ENCODE measurements at regions not wholly inside any gene's neighbourhood (a gene's known extent, or its start where the extent isn't known, plus 50 kb on each side); places are given as distances from the start of the nearest gene placed in this dataset.

DNA sequence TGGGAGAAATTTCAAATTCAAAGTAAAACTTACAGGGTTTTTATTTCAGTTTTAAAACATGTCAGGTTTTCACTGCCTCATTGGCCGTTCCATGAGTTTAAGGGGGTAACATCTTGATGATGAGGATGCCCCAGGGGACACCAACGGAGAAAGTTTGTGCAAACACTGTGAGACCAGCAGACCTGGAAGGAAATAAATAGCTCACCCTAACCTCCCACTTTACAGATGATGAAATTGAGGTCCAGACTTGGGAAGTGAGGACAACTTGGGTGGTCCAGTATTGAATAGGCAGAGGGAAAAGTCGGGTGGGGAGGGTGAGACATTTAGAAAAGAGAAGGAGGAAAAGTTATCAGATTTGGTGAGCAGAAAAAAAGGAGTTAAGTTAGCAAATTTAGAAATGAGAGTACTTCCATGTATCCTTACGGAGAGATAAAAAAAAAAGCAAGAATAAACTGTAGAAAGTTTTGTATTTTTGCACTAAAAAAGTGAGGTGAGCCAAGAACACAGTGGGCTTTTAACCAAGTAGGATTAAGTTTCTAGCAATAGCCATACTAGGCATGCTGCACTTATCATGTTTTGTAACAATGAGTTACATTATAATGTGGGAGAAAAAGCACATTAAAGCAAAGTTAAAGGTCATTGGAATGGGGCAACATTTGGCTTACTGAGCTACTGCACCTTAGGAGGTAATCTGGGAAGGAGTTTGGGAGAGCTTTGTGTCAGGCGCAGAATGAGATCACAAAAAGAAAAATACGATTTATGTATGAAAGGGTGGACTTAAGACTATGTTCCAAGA, 125.1 kb downstream of the GAS1 start:
- H3K36me3 ChIP-seq, result no peaks in the 10 kb centered on the region
- TF ChIP-seq, protein P1, sequence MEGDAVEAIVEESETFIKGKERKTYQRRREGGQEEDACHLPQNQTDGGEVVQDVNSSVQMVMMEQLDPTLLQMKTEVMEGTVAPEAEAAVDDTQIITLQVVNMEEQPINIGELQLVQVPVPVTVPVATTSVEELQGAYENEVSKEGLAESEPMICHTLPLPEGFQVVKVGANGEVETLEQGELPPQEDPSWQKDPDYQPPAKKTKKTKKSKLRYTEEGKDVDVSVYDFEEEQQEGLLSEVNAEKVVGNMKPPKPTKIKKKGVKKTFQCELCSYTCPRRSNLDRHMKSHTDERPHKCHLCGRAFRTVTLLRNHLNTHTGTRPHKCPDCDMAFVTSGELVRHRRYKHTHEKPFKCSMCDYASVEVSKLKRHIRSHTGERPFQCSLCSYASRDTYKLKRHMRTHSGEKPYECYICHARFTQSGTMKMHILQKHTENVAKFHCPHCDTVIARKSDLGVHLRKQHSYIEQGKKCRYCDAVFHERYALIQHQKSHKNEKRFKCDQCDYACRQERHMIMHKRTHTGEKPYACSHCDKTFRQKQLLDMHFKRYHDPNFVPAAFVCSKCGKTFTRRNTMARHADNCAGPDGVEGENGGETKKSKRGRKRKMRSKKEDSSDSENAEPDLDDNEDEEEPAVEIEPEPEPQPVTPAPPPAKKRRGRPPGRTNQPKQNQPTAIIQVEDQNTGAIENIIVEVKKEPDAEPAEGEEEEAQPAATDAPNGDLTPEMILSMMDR (IDR thresholded peaks at IDR 0.05; ENCODE audit: low read depth, low read length), result no peak
- no peaks in the 10 kb centered on the region for H3K27me3 ChIP-seq
- no peak overlapping the region for H3K4me3 ChIP-seq
- no peaks in the 10 kb centered on the region for H3K9me3 ChIP-seq (ENCODE audit: low read depth)
- no peaks in the 10 kb centered on the region for H3K4me1 ChIP-seq (ENCODE audit: low read depth)
- no peak overlapping the region for H3K27ac ChIP-seq
- DNase-seq (ENCODE audit: low read depth in 1 of 2, low spot score in 1 of 2), result peak in 1 of 2 donors; percentile 69

DNA sequence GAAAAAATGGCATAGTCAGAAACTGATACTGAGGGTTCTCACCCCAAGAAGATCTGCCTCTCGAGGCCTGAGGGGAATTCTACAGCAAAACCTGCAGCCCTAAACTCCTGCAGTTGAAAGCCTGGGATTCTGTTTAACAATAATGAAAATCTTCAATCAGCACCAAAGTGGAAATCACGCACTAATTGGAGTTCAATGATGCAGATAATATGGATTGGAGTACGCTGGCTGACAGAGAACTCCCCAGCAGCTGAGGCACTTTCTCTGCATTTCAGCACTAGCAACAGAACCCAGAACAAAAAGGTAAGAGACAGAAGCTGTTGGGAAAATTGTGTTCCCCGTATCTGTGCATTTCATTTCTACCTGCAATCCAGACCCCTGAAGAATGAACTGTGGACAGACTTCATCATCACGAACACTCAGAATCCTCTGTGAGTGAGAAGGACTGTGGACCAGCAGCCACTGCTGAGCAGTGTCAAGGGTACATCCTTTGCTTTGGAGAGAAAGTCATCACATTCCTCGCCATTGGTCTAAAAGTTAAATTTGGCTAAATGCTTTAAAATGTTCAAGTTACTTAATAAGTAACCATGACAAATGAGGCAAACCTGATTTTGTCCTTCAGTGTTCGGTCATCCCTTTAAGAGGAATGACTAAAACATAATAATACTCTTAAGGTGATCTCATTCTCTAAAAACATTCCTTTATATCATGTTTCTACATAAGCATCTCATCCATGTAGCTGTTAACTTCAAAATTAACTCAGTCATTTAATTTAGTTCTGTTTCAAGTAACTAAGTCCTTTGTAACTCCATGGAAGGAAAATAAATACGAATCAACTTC, 126.1 kb downstream of the GAS1 start:
- Histone ChIP-seq H3K4me1 (ENCODE audit: low read depth) (no peaks in the 10 kb centered on the region), H3K27me3 (no peaks in the 10 kb centered on the region), H3K9me3 (ENCODE audit: low read depth) (no peaks in the 10 kb centered on the region), H3K36me3 (no peaks in the 10 kb centered on the region), H3K4me3 (no peak overlapping the region), H3K27ac (no peak overlapping the region)
- TF ChIP-seq, protein P1 (IDR thresholded peaks at IDR 0.05; ENCODE audit: low read depth, low read length), result no peak
- no peak for DNase-seq (ENCODE audit: low read depth in 1 of 2, low spot score in 1 of 2)

DNA sequence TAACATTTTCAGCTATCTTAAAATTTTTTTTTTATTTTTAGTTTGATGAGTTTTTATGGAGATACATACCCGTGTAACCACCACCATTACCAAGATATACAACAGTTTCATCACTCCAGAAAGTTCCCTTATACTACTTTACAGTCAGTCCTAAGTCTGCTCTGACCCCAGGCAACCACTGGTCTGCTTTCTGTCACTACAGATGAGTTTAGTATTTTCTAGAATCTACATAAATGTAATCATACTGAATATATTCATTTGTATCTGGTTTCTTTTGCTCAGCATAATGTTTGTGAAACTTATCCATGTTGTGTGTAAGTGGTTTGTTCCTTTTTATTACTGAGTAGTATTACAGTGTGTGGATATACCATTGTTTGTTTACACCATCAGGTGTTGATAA, 127.8 kb downstream of the GAS1 start:
- DNase-seq (ENCODE audit: low read depth in 1 of 2, low spot score in 1 of 2), result no peak
- TF ChIP-seq, protein P1 (IDR thresholded peaks at IDR 0.05; ENCODE audit: low read depth, low read length), result no peak
- no peak overlapping the region for H3K4me3 ChIP-seq
- no peak overlapping the region for H3K27ac ChIP-seq
- no peaks in the 10 kb centered on the region for H3K4me1 ChIP-seq (ENCODE audit: low read depth)
- H3K9me3 ChIP-seq (ENCODE audit: low read depth), result no peaks in the 10 kb centered on the region
- no peaks in the 10 kb centered on the region for H3K27me3 ChIP-seq
- H3K36me3 ChIP-seq, result no peaks in the 10 kb centered on the region

DNA sequence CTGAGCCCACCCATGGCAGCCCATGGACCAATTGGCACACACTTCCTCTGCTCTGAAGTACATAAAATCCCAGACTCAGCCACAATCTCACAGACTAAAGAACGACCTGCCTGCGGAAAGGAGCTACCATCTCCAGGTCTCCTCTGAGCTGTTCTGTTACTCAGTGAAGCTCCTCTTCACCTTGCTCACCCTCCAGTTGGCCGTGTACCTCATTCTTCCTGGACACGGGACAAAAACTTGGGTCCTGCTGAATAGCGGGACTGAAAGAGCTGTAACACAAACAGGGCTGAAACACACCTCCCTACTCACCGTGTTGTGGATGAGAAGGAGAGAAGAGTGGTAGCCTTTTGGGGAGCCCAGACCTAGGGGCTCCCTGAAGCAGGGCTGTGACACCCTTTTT, 128.7 kb downstream of the GAS1 start:
- Histone ChIP-seq H3K27ac (no peak overlapping the region), H3K27me3 (no peaks in the 10 kb centered on the region), H3K4me3 (no peak overlapping the region), H3K9me3 (ENCODE audit: low read depth) (no peaks in the 10 kb centered on the region), H3K4me1 (ENCODE audit: low read depth) (no peaks in the 10 kb centered on the region), H3K36me3 (no peaks in the 10 kb centered on the region)
- no peak for DNase-seq (ENCODE audit: low read depth in 1 of 2, low spot score in 1 of 2)
- TF ChIP-seq, protein P1 (IDR thresholded peaks at IDR 0.05; ENCODE audit: low read depth, low read length), result no peak

DNA sequence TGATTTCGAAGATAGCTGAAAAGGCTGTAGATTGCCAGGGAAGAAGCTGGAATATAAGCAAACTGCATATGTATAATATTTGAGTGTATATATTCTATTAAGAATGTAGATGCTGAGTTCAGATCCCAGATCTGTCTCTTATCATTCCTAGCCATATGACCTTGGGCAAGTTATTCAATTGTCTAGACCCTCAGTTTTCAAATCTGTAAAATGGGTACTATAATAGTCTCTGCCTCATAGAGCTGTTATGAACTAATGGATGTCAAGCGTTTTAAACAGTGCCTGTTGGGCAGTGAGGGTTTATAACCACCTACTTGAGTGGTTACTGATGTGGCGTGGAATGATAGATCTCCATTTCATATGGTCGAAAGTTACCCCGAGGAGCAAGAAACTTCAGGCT, 130.4 kb downstream of the GAS1 start:
- no peak for DNase-seq (ENCODE audit: low read depth in 1 of 2, low spot score in 1 of 2)
- Histone ChIP-seq H3K36me3 (no peaks in the 10 kb centered on the region), H3K9me3 (ENCODE audit: low read depth) (no peaks in the 10 kb centered on the region), H3K27ac (no peak overlapping the region), H3K4me1 (ENCODE audit: low read depth) (no peaks in the 10 kb centered on the region), H3K4me3 (no peak overlapping the region), H3K27me3 (no peaks in the 10 kb centered on the region)
- TF ChIP-seq, protein P1 (IDR thresholded peaks at IDR 0.05; ENCODE audit: low read depth, low read length), result no peak
